C4-2B (cell line): ENCODE measurements at regions not wholly inside any gene's neighbourhood (a gene's known extent, or its start where the extent isn't known, plus 50 kb on each side); places are given as distances from the start of the nearest gene placed in this dataset.

ENCODE experiments used
- ZFX ChIP-seq: fragments of 450-650 bp; IDR thresholded peaks from 2 replicates; pipeline ENCODE4 v1.6.1; 2017
- TF ChIP-seq, protein P1 (sequence below): fragments of 450-650 bp; conservative IDR thresholded peaks from 2 replicates; pipeline ENCODE4 v1.5.1; 2017; ENCODE audit warnings: mild to moderate bottlenecking

DNA sequence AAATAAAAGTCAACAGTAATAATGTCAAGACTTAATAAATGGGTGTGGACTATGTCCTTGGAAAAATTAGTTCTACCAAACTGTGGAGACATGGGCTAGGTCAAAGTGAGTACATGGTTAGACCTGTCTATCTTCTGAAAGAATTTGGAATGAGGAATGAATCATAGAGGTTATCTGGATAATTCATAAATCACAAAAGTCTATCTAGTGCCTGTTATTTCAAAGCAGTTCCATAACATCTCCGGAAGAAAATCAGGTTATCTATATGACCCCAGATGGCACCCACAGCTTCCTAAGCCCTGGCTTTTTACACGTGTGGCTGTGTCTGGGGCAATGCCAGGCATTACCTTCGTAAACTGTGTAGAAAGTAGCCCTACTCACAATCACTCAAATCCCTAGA is 272.0 kb downstream of the ETAA1 start:
- TF ChIP-seq, protein P1, sequence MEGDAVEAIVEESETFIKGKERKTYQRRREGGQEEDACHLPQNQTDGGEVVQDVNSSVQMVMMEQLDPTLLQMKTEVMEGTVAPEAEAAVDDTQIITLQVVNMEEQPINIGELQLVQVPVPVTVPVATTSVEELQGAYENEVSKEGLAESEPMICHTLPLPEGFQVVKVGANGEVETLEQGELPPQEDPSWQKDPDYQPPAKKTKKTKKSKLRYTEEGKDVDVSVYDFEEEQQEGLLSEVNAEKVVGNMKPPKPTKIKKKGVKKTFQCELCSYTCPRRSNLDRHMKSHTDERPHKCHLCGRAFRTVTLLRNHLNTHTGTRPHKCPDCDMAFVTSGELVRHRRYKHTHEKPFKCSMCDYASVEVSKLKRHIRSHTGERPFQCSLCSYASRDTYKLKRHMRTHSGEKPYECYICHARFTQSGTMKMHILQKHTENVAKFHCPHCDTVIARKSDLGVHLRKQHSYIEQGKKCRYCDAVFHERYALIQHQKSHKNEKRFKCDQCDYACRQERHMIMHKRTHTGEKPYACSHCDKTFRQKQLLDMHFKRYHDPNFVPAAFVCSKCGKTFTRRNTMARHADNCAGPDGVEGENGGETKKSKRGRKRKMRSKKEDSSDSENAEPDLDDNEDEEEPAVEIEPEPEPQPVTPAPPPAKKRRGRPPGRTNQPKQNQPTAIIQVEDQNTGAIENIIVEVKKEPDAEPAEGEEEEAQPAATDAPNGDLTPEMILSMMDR, result no peak
- TF ChIP-seq ZFX, result no peak
